Stimulated activated CD8-positive, alpha-beta memory T cell treated with anti-CD3 and anti-CD28 coated beads, Interleukin-12 subunit alpha, Interleukin-12 subunit beta, amount 100 ng/mL, for 1 hour (primary cell): ENCODE measurements at regions not wholly inside any gene's neighbourhood (a gene's known extent, or its start where the extent isn't known, plus 50 kb on each side); places are given as distances from the start of the nearest gene placed in this dataset.

Source experiments
- DNase-seq: peaks from one replicate; pipeline ENCODE4 v3.0.0-alpha.2; 2020; ENCODE audit warnings: low read depth

DNA sequence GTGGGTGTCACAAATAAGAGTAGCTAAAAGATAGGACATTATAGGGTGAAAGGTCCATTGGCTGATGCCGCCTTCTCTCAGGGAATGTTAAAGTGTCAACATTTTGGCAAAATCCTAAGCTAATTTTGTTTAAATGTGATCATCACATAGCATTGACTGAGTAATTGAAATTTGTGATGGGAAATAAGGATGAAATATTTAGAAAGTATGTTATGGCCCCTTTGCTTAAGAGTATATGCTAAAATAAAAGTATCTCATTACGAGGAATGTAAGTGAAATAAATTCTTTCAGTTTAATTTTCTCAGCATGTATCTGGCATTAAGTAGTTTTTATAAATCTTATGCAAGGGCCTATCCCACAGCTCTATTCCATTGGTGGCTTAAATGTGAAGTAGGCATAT is 229.2 kb downstream of the PRL start:
- no peak for DNase-seq

DNA sequence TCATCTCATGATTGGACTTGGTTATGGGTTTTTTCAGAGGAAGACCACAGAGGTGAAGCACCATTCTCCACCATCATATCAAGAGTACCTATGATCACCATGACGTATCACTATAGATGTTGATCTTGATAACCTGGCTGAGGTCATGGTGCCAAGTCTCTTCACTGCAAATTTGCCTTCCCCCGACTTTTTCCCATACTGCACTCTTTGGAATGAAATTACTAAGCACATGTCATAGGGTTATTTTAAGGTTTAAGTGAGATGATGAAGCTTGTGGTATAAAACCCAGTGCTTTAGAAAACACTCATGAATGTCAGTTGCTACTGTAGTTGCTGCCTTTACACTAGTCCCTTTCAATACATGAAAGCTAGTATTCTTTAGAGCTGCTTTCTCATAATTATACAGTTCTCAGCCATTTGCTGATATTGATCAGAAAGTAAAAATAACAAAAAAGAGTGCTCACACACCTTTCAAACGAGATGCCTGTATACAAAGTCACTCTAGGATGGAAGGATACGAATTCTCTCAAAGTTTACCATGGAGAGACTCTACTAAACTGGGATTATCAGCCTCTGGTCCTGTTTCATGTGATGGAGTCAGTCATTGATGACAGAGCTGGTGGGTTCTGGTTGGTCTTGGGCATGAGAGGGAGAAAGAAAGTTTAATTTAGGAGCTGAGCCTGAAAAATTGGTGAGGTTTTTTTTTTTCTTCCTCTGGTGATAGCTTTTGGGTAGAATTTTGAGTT is 228.1 kb downstream of the PRL start:
- no peak for DNase-seq

DNA sequence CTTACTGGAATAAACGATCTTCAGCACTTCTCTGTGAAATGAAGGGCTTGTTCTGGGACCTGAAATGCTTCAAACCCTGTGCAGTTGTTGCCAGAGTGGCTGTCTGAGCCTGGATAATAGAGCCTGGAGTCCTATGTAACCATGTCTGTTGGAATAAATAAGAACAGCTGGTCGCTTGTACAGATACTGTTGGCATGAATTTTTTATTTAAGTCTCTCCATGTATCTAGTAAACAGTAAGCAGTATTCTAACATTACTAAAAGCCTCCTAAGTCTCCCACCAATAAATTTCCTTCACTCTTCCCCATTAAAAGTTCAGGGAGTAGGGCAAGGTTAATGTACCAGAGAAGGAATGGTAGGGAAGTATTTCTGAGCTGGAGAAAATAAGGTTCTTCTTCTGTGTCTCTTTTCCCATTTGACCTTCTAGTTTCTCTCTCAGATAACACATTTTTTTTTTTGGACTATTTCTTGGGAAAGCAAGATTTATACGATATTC is 227.5 kb downstream of the PRL start:
- no peak for DNase-seq

DNA sequence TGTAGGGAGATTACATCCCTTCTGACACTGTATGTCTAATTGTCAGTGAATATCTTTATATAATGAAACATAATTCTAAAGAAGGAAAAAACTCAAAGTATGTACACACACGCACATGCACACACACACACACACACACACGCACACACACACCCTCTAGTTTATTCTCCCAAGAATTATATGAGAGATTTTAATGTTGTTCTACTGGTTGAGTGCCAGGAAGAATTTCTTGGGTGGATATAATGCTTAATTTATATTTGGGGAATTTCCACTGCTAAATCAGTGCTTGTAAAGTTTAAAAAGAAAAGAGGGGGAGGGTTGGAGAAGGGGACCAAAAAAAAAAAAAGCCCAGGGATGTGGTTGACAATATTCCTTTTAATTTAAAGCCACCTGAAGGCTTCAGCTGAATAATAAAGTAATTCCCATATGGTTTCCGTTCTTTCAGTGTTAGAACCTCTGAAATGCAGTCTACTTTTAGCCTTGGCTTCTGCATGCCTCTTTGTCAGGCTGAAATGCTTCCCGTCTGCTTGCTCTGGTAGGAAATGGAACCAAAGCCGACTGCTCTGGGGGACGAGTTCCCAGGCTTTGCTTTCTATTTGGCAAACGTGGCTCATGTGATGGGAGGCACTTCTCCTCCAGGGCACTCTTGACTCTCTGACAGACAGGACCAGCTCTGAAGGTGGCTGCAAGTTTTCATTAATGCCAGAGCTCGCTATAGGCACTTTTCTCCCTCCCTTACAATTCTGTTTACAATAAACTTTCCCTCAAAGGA is 225.4 kb downstream of the PRL start:
- no peak for DNase-seq

DNA sequence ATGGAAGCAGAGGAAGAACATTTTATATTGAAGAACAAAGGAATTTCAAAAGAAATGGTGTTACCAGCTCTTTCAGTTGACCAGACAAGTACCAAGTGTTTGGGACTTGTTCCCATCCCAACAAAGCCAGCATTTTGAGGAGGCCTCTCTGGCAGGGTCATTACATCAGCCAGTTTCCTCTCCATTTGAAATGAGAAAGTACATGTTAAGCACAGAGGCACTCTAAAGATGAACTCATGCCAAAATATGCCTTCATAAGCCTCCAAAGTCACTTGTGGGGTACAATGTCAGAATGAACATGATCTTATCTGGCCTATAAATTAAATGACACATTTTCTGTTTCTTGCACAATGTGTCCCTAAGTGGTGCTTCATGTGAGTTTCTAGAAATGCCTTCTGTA is 223.9 kb downstream of the PRL start:
- no peak for DNase-seq

DNA sequence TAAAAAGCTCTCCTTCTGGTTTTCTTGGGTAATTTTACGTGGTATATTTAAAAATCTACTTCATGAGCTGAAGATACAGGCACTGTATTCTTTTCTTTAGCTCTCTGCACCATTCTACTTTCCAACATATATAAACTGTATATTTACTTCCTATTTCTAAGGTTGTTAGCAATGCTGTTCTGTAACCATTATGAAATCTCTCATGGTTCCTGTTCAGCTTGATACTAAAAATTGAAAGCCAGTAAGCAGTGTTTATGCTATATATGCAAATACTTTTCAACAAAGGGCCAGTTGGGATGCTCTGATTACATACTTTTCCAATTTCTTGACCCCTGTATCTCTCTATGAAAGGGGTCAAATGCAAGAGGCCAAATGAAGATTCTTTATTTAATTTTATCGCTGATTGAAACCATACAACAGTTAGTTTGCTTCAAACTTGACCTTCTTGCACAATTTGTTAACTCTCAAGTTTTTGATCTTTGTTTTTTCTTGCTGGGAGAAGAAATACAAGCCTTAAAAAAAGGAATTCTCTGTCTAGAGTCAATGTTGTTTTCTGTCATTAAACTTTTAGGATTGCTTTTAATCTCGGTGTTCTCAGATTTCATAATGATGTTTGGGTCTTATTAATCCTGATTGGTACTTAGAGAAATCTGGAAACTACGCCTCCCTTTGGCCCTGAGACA is 223.2 kb downstream of the PRL start:
- no peak for DNase-seq

DNA sequence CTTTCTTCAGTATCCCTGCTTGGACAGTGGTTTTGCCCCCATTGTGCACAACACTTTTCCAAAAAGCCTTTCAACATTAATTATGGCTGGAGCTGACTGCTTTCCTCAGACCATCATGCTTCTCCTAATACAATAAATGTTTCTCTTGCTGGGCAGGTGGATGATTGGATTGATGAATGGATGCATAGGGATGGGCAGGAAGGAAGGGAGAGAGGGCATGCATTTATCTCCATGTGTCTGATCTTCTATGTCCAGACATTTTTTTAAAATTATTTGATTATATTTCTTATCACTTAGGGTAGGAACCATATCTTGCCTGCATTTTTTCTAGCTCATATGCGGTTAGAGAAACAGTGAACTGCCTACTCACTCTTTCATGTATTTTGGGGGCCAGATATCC is 218.5 kb downstream of the PRL start:
- DNase-seq: no peak

DNA sequence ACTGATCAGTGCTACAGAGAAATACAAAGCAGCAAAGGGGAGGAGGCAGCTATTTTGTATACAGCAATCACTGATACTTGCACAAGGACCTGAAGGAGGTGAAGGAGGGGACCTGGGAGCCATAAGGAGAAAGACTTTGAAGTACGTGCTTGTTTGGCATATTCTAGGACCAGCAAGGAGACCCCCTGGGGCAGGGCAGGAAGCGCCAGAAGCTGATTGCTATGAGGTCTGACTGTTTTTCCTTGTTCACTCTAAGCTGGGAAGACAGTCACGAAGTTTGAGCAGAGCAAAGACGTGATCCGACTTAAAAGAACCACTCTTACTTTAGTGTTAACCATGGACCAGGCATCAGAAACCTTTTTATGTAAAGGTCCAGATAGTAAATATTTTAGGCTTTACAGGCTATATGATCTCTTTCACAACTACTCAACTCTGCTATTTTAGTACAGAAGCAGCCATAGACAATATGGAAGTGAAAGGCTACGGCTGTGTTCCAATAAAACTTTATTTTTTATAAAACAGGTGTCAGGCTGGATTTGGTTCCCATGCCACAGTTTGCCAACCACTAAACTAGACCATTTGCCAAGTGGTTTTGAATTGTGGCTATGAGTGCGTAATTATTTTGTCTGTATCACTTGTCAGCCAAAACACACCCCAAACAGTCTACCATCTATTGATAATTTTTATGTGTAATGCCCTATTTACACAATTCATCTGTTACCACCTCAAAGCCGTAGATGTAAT is 217.9 kb downstream of the PRL start:
- no peak for DNase-seq

DNA sequence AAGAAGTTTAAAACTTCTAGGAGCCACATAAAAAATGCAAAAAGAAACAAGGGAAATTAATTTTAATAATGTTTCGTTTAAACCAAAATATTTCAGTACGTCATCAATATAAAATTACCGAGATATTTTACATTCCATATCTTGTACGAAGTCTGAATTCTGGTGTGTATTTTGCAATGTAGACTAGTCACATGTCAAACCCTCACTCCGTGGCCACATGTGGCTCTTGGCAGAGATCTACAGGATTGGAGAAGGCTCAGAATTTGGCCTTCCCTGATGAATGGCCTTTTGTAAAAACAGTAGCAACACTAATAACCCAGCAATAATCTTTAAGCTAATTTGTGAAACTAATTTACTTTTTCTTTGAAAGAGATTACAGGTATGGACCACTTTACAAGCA is 217.1 kb downstream of the PRL start:
- no peak for DNase-seq

DNA sequence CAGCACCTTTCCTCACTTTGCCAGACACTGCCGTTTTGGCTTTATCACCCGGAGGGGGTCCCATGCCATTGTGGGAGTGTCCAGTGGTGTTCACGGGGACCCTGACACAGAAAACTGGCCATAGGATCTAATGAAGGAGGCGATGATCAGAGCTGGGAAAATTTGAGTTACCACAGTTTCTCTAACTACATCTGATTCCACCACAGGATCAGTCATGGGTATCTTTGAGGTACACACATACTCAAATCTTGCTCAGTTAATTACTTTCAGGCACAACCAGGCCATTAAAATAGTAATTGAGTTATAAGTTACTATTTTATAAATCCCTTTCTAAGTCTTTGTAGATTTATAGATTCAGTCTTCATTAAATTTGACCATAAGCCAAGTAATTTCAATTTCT is 215.1 kb downstream of the PRL start:
- DNase-seq: no peak

DNA sequence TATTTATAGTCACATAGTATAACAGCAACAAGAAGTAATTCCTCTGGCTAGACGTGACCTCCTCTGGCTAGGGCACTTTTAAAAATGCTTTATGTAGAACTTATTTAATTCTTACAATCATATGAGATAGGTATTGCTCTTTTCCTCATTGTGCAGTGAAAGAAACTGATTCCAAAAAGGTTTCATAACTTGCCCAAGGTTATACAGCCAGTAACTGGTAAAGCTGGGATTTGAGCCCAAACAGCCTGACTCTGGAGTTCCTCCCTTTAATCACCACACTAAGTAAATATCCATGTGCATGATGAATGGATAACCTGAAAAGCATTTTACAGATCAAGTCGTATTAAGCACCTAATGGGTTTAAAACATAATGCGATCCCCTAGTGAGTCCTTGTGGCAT is 214.6 kb downstream of the PRL start:
- DNase-seq: no peak

DNA sequence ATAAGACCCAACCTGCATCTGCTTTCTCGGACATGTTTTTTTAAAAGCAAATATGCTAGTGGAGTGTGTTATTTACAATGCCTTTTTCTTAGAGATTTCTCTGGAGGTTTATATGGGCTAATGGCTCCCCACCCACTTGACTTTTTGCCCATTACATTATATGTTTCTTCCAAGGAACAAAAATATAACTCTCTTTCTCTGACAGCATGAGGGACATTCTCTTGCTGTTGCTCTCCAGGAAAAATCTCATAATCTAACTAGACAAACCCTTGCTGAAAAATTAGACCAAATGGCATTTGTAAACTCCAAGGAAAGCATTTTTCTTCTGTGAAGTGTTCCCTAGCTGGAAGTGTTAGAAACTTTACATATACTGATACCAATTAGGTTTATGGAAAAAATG is 213.7 kb downstream of the PRL start:
- no peak for DNase-seq

DNA sequence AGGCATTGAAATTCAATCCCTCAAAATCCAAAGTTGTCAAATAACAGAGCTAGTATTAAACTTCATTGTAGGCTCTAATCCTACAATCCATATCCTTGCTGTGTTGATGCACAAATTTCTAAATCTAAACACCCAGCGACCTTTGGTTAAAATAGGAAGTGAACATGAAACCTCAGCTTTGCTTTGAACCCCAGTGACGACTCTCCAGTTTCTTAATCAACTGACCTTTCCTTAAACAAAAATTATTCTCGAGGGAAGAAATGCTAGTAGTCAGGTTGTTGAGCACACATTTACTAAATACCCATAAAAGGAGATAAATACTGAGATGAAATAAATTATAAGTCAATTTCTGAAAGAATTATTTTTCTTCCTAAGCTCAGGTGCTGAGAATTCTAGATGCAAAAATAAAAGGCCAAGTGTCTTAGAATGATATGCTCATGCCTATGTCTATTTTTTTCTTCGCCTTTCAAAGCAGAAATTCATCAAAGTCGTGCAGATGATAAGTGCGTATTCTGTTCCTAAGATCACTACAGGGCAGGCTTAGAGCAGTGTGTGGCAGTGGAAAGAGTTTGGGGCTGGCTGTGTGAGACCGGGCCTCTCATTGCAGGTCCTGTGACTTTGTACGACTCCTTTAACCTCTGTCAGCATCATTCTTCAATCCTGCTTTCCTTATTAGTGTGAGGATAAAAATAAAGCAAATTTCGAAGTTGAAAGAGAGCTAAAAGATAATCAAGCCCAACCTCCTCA is 208.7 kb downstream of the PRL start:
- no peak for DNase-seq

DNA sequence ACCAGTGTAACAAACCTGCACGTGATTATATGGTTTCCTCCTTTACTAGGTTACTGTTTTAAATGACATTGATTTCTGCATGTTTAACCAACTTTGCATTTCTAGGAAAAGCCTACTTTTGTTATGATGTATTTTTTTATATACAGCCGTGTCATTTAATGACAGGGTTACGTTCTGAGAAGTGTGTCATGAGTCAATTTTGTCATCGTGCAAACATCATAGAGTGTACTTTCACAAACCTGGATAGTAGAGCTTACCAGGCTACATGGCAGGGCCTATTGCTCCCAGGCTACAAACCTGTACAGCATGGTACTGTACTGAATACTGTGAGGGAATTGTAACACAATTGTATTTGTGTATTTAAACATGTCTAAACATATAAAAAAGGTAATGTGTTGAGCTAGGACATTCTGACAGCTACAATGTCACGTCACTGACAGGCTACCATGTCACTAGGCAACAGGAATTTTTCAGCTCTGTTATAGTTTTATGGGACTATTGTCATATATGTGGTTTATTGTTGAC is 205.3 kb downstream of the PRL start:
- DNase-seq: no peak

DNA sequence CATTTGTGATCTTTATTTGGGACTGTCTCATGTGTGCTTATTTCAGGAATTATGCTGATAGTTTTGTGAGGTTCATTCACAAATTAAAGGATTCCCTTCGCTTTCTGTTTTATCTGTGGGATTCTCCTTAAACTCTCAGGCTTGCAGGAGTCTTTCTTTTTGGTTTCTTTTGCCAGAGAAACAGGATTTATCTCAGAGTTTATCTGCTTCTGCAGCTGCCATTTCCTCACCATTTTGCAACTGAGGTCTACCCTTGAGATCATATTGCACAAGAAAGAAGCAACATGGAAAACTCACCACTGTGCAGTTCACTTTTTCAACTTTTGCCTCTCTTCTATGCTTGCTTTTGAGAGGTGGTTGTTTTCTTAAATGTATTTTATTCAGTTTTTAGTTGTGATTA is 201.0 kb downstream of the PRL start:
- DNase-seq: no peak

DNA sequence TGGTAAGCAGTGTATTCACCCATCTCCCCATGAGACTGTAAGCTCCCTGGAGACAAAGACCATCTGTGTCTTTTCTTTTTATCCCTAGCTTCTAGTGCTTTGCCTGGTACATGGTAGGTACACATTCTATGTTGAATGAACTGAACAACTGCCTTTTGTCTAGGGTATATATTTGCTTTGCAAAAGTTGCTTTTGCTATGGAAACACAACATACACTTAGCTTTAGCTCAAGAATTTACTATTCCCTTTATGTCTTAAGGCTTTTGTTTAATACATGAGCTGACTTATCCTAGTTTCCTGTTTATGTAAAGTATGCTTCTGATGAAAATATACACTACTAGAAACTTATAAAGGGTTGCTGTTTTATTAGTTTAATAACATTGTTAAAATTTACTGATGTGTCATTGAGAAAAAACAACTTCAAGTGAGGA is 198.2 kb downstream of the PRL start:
- DNase-seq: no peak

DNA sequence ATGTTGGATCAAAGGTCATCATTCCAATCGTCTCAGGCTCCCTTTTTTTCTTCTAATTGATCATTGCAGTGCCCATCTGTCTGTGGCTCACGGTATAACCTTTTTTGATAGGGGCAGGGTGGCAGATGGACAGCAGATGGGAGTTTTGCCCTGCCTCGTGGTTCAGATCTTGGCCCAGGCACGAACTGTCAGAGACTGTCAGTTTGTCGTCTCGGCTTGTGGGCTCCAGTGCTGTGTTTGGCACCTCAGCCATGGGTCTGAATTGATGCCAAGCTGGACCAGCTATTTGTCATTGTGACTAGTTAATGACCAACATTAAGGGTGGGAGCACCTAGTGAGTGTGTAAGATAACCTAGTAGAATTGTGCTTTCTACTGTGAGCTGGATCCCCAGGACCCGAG is 197.6 kb downstream of the PRL start:
- DNase-seq: no peak

DNA sequence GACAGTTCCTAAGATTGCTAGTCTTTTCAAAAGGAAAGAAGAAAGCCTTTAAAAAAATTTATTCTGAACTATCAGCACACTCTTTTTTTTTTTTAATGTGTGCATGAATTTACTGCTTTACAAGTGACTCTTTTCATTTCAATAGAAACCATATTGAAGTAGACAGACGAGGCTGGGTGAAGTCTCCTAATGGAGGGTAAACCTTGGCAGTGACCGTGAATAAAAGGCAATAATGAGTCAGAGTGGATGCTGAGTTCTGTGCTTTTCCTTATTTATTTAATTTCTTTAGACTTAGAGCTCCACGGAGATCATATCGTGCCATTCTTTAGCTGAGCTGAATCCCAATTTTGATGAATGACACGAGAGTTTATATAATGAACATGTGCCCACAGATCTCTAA is 196.9 kb downstream of the PRL start:
- DNase-seq: no peak

DNA sequence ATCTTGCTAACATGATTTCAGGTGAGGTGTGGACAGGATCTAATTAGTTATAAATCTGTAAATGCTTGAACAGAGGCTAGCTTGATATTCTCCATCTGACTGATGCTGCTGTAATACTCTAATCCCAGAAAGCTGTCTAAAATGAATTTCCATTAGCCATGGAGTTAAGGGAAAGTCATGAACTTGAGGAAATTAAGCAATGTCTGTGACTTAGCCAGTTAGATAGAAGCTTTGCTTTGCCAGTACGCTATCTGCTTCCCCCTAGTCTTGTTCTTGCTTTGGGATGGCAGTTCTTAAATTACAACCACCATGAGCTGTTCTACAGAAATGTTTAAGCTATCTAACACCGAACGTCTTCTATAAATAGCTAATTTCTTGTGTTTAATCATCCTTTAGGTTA is 195.7 kb downstream of the PRL start:
- no peak for DNase-seq

DNA sequence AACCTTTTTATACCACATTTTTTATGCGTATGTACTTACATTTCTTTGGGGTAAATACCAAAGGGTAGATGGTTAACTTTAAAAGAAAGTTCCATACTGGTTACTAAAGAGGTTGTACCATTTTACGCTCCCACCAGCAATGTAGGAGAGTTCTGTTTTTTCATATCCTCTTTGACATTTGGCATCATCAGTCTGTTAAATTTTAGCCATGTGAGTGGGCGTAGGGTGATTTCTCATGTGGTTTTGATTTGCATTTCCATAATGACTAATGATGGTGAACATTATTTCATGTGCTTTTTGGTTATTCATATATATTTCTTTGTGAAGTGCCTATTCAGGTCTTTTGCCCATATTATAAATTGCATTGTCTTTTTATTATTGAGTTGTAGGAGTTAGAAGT is 194.2 kb downstream of the PRL start:
- no peak for DNase-seq

DNA sequence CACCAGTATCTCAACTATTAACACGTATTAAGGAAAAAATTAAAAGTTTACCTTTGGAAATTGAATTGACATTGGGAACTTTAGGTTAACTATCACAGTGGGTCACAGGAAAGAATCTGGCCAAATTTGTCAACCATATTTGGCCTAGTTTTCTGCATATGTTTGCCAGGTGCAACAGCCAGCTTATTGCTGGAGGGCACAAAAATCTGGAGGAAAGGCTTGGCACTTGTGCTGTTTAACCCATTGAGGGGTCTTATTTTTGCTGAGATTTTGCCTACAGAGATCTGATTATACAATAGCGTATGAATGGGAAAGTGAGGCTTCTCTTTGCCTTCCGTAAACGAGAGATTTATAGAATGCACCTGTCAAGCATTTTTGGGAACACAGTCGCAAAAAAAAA is 190.4 kb downstream of the PRL start:
- no peak for DNase-seq
